GM12873 (cell line): ENCODE measurements at regions not wholly inside any gene's neighbourhood (a gene's known extent, or its start where the extent isn't known, plus 50 kb on each side); places are given as distances from the start of the nearest gene placed in this dataset.

Source experiments
- TF ChIP-seq, protein P1 (sequence below): IDR thresholded peaks from 2 replicates; pipeline ENCODE4 v1.5.1; 2012; ENCODE audit warnings: low read depth, mild to moderate bottlenecking, moderate library complexity, low read length, control low read depth; ENCODE audit not compliant: insufficient read depth; ENCODE audit errors: missing control alignments

GRCh38 chr6:156688620-156688971, 88.6 kb upstream of the ARID1B start:
- TF ChIP-seq, protein P1, sequence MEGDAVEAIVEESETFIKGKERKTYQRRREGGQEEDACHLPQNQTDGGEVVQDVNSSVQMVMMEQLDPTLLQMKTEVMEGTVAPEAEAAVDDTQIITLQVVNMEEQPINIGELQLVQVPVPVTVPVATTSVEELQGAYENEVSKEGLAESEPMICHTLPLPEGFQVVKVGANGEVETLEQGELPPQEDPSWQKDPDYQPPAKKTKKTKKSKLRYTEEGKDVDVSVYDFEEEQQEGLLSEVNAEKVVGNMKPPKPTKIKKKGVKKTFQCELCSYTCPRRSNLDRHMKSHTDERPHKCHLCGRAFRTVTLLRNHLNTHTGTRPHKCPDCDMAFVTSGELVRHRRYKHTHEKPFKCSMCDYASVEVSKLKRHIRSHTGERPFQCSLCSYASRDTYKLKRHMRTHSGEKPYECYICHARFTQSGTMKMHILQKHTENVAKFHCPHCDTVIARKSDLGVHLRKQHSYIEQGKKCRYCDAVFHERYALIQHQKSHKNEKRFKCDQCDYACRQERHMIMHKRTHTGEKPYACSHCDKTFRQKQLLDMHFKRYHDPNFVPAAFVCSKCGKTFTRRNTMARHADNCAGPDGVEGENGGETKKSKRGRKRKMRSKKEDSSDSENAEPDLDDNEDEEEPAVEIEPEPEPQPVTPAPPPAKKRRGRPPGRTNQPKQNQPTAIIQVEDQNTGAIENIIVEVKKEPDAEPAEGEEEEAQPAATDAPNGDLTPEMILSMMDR, result no peak

GRCh38 chr6:156687789-156688619, 89.2 kb upstream of the ARID1B start:
- TF ChIP-seq, protein P1, result peak; percentile 1

- TF ChIP-seq, protein P1, result no peak
Measured at GRCh38 chr6:156686995-156687788, 90.0 kb upstream of the ARID1B start.

GRCh38 chr6:156686301-156686994, 90.7 kb upstream of the ARID1B start:
- TF ChIP-seq, protein P1, result peak; percentile 32

DNA sequence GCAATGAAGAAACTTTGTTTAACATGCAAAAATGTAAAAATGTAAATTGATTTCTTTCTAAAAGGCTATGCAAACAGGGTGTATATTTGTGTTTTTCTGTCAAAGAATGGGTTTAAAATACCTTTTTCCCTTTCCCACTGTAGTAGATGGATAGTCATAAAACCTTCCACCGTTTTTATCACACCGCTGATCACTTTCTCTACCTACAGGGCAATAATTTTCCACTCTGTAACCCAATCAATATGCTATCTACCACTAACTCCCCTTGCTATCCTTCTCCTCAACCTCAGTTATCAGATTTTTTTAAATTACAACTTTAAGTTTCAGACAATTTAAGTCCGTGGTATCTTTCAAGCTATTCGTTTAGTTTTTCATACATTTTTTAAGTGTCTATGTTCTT, 91.4 kb upstream of the ARID1B start:
- TF ChIP-seq, protein P1, result no peak

DNA sequence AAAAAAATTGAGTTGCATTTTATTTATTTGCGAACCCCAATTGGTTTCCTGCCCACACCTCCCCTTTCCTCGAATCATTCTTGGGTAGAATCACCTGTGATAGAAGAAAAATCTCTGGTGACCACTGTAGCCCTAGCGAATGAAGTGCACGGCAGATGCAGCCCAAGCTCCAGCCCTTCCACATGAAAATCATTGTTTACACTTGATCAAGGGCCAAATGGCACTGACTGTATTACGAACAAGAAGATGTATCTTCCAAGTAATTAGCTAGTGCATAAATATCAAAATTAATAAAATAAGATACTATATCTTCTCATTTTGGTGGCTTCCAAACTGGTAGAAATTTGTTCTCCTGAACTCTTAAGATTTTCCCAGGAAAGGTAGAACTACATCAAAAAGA, 93.4 kb upstream of the ARID1B start:
- TF ChIP-seq, protein P1, result no peak

GRCh38 chr6:156676721-156677120, 100.5 kb upstream of the ARID1B start:
- TF ChIP-seq, protein P1, result no peak
